Kidney epithelial cell (primary cell): ENCODE measurements at regions not wholly inside any gene's neighbourhood (a gene's known extent, or its start where the extent isn't known, plus 50 kb on each side); places are given as distances from the start of the nearest gene placed in this dataset.
"Not testable (repeated sequence)": the region's sequence is repeated elsewhere in the genome, so short reads cannot be mapped to it uniquely, and the experiment has no call there.

Source experiments
- DNase-seq: peaks from one replicate; pipeline ENCODE4 v3.0.0-alpha.2; 2010; ENCODE audit warnings: low read depth
- H3K27me3 ChIP-seq: 2 replicates; pipeline ENCODE4 v1.6.0; 2011; ENCODE audit warnings: low read length; ENCODE audit not compliant: control insufficient read depth, insufficient read depth
- H3K36me3 ChIP-seq: 2 replicates; pipeline ENCODE4 v1.5.1; 2011; ENCODE audit warnings: low read length; ENCODE audit not compliant: control insufficient read depth, insufficient read depth
- H3K4me3 ChIP-seq: 2 replicates; pipeline ENCODE4 v1.5.1; 2011; ENCODE audit warnings: low read depth, mild to moderate bottlenecking, control low read depth, low read length

- not testable (repeated sequence) for H3K4me3 ChIP-seq, H3K36me3 ChIP-seq, H3K27me3 ChIP-seq, DNase-seq
Measured at GRCh38 chr4:189703000-189703399, 237.7 kb upstream of the FRG1 start.

DNA sequence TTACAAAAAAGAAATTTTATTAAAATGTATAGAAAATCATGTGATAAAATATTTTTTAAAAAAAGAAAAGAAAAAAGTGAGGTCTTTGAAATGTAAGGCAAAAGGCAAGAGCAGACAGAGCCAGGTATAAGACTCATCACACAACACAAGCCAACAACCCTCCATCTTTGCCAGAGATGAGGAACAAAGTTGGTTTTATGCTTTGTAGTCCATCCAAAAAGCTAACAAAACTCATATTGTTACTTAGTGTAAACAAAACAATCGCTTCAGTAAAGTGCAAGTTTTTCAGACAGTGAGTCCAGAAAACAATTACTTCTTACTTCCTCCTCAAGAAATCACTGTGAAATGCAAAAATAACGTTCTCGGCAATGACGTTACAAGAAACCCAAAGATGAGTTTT, 233.9 kb upstream of the FRG1 start:
- H3K4me3 ChIP-seq, H3K36me3 ChIP-seq, DNase-seq, H3K27me3 ChIP-seq: not testable (repeated sequence)

DNA sequence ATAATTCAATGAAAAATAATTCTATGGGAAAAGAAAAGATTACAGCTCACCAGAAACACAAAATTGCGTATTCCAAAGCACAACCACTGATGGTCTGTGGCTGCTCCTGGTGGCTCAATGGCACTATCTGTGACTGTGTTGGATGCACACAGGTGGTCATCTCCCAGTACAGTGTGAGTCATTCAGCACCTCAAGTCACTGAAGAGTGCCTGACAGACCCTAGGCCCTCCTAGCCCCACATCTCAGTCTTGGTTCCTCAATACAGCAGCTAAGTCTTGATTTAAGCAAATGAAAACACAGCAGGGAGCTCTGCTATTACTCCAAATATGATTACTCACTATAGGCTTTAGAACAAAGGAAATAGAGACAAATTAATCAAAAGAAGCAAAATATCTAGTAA, 233.4 kb upstream of the FRG1 start:
- not testable (repeated sequence) for H3K27me3 ChIP-seq, H3K36me3 ChIP-seq, DNase-seq, H3K4me3 ChIP-seq

DNA sequence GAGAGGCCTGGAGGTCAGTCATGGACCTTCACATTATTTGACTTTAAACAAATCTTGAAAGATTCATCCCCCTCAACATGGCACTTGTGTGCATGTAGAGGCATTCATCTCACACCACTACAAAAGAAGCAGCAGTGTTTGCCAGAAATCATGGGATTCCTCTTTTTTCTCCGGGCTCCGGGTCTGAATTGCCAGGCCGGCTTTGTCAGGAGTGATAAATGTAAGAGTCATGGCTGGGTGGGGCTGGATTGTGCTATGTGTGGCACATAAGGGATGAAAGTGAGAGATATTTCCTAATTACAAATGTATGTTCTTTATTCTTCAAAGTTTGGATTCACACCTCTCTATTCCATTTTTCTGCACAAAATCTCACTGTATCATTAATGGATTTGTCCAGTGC, 228.7 kb upstream of the FRG1 start:
- not testable (repeated sequence) for H3K36me3 ChIP-seq, DNase-seq, H3K4me3 ChIP-seq, H3K27me3 ChIP-seq

DNA sequence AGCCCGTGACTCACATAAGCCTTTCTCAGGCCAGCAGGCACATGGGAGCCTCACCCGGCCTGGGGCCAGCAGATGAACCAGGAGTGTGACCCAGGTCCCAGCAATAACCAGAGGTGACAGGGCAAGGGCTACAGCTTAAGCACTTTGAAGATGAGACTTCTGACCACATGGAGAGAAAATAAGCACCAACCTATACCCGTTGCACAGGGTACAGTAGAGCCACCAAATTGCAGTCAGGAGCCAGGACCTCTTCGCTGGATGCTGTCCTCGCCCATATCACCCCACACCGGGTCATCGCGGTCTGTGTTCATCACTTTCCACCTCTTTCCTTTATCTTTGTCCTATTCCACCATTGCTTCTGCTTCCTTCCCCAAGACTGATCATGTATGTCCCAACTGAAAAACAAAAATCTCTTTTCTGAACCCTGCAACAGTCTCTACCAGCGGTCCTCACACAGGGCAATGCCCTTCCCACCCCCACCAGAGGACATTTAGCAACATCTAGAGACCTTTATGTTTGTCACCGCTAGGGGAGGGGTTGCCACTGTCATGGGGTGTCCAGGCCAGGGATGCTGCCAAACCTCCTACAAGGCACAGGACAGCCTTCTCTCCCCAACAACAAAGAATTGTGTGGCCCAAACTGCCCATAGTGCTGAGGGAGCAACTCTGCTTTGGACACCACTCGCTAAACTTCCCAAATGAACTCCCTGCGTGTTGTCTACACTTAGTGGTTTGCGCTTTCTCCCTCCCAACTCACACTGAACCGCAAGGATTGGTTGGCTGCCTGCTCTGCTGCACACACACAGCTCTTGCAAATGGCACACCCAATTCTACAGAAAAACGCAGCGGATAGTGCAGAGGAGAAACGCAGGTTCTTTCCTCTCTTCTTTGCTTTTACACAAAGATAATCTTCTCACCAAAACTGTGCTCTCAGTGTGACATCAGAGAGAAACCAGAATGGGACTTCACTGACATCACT, 219.4 kb upstream of the FRG1 start:
- not testable (repeated sequence) for H3K36me3 ChIP-seq, H3K27me3 ChIP-seq, H3K4me3 ChIP-seq, DNase-seq

GRCh38 chr4:189722324-189723003, 218.2 kb upstream of the FRG1 start:
- not testable (repeated sequence) for H3K27me3 ChIP-seq, H3K36me3 ChIP-seq, H3K4me3 ChIP-seq, DNase-seq

DNA sequence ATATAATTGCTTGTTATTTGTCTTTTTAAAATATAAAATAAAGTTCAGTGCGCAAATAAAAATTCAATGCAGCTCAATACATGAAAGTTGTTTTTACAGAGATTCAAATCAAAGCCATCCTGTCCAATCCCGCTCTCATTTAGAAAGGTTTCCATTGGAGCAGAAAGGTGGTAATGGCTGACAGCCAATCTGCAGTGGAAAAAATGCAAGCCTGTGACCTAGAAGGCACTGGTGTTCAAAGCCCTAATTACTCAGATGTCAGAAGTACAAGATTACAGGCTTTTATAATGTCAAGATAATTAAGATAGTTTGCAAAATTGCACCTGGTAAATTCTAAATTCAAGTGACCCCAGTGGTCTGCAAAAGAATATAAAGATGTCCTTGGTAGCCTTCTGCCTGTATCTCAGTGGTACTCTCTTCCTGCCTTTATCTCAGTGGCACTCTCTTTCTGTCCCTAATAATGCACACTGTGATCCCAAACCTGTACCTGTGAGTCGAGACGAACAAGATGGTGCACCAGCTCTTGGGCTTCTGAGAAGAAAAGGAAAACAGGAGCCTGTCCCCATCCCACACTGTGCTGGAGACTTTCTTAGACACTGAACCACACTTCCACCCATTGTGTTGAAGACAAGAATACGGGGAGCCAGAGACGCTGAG, 212.6 kb upstream of the FRG1 start:
- not testable (repeated sequence) for H3K27me3 ChIP-seq, H3K36me3 ChIP-seq, DNase-seq, H3K4me3 ChIP-seq

DNA sequence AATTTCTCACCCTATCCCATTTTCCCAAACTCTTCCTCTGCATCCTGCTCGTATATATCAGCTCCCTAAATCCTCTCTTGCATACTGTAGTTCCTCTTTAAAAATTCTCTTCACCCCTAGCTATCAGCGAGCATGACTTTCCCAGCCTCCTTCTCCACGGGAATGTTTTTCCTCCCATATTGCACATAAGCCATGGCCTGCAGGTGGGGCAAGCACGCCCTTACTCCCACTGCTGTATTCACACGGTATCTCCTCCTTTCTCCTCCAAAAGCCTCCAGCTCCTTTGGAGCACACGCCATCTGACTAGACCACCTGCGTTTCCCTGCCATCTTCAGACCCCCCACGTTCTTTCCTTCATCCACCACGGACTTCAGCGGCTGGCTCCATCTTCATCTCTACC, 208.7 kb upstream of the FRG1 start:
- not testable (repeated sequence) for H3K27me3 ChIP-seq, H3K36me3 ChIP-seq, H3K4me3 ChIP-seq, DNase-seq

DNA sequence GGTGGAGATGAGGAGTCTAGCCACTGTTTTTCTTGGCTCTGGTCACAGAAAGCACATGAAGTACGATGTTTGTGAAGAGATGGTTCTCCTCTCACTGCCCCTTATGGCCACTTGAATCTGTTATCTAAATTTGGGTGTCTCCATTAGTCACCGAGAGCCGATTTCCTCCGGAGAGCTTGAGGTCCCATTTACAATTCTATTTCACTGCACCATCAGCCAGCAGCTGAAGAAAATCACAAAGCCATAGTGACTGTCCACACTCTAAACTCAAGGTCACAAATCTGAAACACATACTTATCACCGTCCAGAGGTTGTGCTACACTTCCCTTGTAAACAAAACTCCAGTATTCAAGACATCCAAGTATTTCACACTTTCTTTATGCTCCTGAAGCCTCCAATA, 207.2 kb upstream of the FRG1 start:
- not testable (repeated sequence) for H3K36me3 ChIP-seq, H3K27me3 ChIP-seq, DNase-seq, H3K4me3 ChIP-seq

DNA sequence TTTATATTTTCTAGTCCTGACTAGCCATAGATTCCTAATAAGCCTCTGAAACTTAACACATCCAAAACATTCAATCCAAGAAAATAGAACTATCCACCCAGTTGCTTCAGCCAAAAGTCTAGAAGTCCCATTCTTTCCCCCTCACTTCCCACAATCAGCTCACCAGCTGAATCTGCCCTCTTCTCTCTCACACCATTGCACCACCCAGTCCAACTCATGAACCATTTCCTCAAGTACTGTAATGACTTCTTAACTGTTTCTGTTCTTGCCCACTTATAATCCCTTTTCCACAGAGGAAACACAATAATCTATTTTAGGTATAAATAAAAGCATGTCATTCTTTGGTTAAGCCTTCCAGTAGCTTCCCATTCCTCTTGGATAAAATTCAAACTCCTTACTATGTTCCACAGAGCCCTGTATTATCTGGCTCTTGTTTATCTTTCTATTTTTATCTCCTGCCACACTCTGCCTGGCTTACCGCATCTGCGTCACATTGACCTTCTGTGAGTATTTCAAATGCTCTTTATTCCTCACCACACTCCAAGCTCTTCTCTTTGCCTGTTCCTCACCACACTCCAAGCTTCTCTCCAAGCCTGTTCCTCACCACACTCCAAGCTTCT, 205.9 kb upstream of the FRG1 start:
- not testable (repeated sequence) for DNase-seq, H3K4me3 ChIP-seq, H3K27me3 ChIP-seq, H3K36me3 ChIP-seq

DNA sequence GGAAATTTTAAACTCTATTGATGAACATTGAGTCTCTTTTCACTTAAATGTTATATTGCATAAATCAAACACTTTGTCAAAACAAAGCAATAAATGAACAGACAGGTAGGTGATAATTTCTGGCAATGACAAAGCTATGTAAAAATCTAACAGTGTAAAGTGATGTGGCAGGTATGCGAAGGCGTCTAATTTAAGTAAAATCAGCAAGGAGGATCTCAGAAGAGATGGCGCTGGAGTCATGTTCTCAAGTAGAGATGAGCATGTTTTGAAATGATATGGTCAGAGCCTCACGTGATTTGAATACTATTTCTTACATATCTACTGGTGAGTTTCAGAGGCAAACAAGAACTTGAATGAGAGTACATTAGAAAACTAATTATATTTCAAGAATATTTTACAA, 204.0 kb upstream of the FRG1 start:
- not testable (repeated sequence) for H3K4me3 ChIP-seq, H3K36me3 ChIP-seq, H3K27me3 ChIP-seq, DNase-seq

- H3K36me3 ChIP-seq, H3K27me3 ChIP-seq, DNase-seq, H3K4me3 ChIP-seq: not testable (repeated sequence)
Measured at GRCh38 chr4:189740118-189740517, 200.6 kb upstream of the FRG1 start.
